IMR-90 (cell line): ENCODE measurements at regions not wholly inside any gene's neighbourhood (a gene's known extent, or its start where the extent isn't known, plus 50 kb on each side); places are given as distances from the start of the nearest gene placed in this dataset.

Source experiments
- CEBPB ChIP-seq: IDR thresholded peaks from 2 replicates; pipeline ENCODE4 v1.6.1; 2012; ENCODE audit warnings: low read depth, low read length, improper control_type of control experiment
- CHD1 ChIP-seq: IDR thresholded peaks from 2 replicates; pipeline ENCODE4 v1.6.1; 2012; ENCODE audit warnings: low read depth, low read length, improper control_type of control experiment
- MAFK ChIP-seq: IDR thresholded peaks from 2 replicates; pipeline ENCODE4 v1.6.1; 2012; ENCODE audit warnings: low read depth, low read length, improper control_type of control experiment
- MAZ ChIP-seq: IDR thresholded peaks from 2 replicates; pipeline ENCODE4 v1.6.1; 2012; ENCODE audit warnings: low read depth, mild to moderate bottlenecking, low read length, improper control_type of control experiment, moderate library complexity, borderline replicate concordance
- POLR2A ChIP-seq: IDR thresholded peaks from 2 replicates; pipeline ENCODE4 v1.6.1; 2012; ENCODE audit warnings: mild to moderate bottlenecking, low read depth, low read length
- RAD21 ChIP-seq: IDR thresholded peaks from 2 replicates; pipeline ENCODE4 v1.6.1; 2012; ENCODE audit warnings: low read length, improper control_type of control experiment
- RFX5 ChIP-seq: IDR thresholded peaks from 2 replicates; pipeline ENCODE4 v1.8.0; 2012; ENCODE audit warnings: low read depth, mild to moderate bottlenecking, low read length, moderate library complexity
- SMC3 ChIP-seq: fragments of 150-350 bp; IDR thresholded peaks from 2 replicates; pipeline ENCODE4 v1.6.1; 2016; ENCODE audit warnings: low read depth, mild to moderate bottlenecking, antibody characterized with exemption, low read length, moderate library complexity
- TF ChIP-seq, protein P1 (sequence below): conservative IDR thresholded peaks from 2 replicates; pipeline ENCODE4 v1.5.1; 2012; ENCODE audit warnings: mild to moderate bottlenecking, low read depth, low read length, improper control_type of control experiment
- TF ChIP-seq, protein P2 (sequence below): fragments of 150-350 bp; IDR thresholded peaks from 2 replicates; pipeline ENCODE4 v1.6.1; 2017; ENCODE audit warnings: mild to moderate bottlenecking, antibody characterized with exemption, low read length, low read depth
- TF ChIP-seq, protein P3 (sequence below): fragments of 150-350 bp; IDR thresholded peaks from 2 replicates; pipeline ENCODE4 v1.6.1; 2016; ENCODE audit warnings: low read depth, mild to moderate bottlenecking, low read length, moderate library complexity, borderline replicate concordance

DNA sequence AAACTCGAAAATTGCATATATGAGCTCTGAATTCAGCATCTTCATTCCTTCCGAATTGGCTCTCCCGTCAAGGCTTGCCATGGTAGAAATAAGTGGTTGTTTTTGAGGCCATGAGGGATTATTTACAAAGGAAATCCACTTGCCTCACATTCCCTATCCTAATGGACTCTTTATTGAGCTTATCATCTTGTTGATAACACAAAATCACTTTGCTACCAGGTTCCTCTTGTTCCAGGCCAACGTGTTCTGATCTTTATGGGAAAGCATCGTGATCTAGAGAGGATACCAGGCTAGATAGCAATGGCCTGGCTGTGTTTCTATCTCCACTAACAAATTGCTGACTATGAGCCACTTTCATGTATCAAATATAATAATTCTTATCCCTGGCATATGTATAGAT is 811.7 kb downstream of the TLR4 start:
- TF ChIP-seq SMC3 (no peak), POLR2A (no peak), RAD21 (no peak), MAFK (no peak), MAZ (no peak), CEBPB (no peak), CHD1 (no peak), RFX5 (no peak)
- TF ChIP-seq, protein P1, sequence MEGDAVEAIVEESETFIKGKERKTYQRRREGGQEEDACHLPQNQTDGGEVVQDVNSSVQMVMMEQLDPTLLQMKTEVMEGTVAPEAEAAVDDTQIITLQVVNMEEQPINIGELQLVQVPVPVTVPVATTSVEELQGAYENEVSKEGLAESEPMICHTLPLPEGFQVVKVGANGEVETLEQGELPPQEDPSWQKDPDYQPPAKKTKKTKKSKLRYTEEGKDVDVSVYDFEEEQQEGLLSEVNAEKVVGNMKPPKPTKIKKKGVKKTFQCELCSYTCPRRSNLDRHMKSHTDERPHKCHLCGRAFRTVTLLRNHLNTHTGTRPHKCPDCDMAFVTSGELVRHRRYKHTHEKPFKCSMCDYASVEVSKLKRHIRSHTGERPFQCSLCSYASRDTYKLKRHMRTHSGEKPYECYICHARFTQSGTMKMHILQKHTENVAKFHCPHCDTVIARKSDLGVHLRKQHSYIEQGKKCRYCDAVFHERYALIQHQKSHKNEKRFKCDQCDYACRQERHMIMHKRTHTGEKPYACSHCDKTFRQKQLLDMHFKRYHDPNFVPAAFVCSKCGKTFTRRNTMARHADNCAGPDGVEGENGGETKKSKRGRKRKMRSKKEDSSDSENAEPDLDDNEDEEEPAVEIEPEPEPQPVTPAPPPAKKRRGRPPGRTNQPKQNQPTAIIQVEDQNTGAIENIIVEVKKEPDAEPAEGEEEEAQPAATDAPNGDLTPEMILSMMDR, result no peak
- TF ChIP-seq, protein P2, sequence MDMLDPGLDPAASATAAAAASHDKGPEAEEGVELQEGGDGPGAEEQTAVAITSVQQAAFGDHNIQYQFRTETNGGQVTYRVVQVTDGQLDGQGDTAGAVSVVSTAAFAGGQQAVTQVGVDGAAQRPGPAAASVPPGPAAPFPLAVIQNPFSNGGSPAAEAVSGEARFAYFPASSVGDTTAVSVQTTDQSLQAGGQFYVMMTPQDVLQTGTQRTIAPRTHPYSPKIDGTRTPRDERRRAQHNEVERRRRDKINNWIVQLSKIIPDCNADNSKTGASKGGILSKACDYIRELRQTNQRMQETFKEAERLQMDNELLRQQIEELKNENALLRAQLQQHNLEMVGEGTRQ, result no peak
- TF ChIP-seq, protein P3, sequence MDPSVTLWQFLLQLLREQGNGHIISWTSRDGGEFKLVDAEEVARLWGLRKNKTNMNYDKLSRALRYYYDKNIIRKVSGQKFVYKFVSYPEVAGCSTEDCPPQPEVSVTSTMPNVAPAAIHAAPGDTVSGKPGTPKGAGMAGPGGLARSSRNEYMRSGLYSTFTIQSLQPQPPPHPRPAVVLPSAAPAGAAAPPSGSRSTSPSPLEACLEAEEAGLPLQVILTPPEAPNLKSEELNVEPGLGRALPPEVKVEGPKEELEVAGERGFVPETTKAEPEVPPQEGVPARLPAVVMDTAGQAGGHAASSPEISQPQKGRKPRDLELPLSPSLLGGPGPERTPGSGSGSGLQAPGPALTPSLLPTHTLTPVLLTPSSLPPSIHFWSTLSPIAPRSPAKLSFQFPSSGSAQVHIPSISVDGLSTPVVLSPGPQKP, result no peak
